GM12873 (cell line): ENCODE measurements at regions not wholly inside any gene's neighbourhood (a gene's known extent, or its start where the extent isn't known, plus 50 kb on each side); places are given as distances from the start of the nearest gene placed in this dataset.

Experiments
- TF ChIP-seq, protein P1 (sequence below): IDR thresholded peaks from 2 replicates; pipeline ENCODE4 v1.5.1; 2012; ENCODE audit warnings: low read depth, mild to moderate bottlenecking, moderate library complexity, low read length, control low read depth; ENCODE audit not compliant: insufficient read depth; ENCODE audit errors: missing control alignments

DNA sequence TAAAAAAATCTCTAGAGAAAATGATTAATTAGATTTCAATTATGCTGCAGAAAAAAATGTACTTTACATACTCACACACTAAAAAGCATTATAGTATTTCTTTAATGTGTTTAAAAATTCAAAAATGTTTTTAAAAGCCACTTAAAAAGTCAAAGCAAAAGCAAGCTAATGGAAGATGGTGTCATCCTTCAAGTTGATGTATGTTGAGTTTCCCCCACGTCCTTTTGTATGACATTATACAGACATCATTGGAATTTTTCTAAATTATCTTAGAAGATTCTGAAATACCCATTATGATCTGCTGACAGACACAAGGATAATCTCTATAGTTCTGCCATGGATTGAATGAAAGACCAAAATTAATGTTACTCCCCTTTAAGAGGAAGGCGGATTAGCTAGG lies 393.7 kb upstream of the TENM3 start:
- TF ChIP-seq, protein P1, sequence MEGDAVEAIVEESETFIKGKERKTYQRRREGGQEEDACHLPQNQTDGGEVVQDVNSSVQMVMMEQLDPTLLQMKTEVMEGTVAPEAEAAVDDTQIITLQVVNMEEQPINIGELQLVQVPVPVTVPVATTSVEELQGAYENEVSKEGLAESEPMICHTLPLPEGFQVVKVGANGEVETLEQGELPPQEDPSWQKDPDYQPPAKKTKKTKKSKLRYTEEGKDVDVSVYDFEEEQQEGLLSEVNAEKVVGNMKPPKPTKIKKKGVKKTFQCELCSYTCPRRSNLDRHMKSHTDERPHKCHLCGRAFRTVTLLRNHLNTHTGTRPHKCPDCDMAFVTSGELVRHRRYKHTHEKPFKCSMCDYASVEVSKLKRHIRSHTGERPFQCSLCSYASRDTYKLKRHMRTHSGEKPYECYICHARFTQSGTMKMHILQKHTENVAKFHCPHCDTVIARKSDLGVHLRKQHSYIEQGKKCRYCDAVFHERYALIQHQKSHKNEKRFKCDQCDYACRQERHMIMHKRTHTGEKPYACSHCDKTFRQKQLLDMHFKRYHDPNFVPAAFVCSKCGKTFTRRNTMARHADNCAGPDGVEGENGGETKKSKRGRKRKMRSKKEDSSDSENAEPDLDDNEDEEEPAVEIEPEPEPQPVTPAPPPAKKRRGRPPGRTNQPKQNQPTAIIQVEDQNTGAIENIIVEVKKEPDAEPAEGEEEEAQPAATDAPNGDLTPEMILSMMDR: no peak

GRCh38 chr4:181853881-181854511 lies 389.2 kb upstream of the TENM3 start:
- TF ChIP-seq, protein P1: no peak

GRCh38 chr4:181855307-181855706 lies 387.9 kb upstream of the TENM3 start:
- TF ChIP-seq, protein P1: no peak

DNA sequence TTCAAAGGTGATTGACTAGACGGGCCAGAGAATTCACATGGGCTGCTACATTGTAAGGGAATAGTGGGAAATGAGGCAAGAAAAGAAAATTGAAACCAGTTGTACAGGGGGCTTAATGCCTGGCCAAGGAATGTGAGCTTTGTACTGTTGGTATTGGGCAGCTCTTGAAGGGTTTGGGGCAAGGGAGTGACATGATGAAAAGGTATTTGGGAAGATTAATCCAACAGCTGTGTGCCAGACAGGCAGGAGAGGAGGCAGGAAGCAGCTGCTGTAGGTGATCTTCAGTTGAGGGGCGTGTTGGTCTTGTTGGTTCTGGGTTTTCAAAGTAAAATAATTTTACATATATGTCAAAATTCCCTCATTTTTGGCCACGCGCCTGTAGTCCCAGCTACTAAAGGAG lies 384.5 kb upstream of the TENM3 start:
- TF ChIP-seq, protein P1: no peak

GRCh38 chr4:181859439-181859838 lies 383.8 kb upstream of the TENM3 start:
- TF ChIP-seq, protein P1: no peak

GRCh38 chr4:181860157-181860556 lies 383.0 kb upstream of the TENM3 start:
- TF ChIP-seq, protein P1: no peak

DNA sequence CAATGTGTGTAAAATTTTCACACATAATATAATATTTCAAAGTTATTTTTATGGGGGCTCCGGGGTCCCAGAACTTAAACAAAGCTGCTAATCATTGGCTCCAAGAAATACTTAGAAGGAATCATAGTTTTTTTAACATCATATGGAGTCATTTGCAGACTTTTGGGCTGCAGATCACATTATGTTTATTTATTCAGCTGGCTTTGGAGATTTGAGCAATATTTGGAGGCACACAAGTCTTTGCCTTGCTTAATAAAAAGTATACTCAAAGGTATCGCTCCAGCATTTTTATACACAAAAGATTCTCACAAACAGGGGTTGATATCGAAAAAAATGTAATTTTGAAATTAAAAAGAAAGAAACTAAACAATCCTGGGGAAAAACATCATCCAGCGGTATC lies 382.5 kb upstream of the TENM3 start:
- TF ChIP-seq, protein P1: no peak
